HEK293T (cell line): ENCODE measurements at regions not wholly inside any gene's neighbourhood (a gene's known extent, or its start where the extent isn't known, plus 50 kb on each side); places are given as distances from the start of the nearest gene placed in this dataset.

Experiments
- BHLHE40 ChIP-seq: fragments of 450-650 bp; IDR thresholded peaks from 2 replicates; pipeline ENCODE4 v1.6.1; 2016; ENCODE audit warnings: mild to moderate bottlenecking, moderate library complexity, borderline replicate concordance
- CTBP1 ChIP-seq: fragments of 450-650 bp; IDR thresholded peaks from 2 replicates; pipeline ENCODE4 v1.6.1; 2016; ENCODE audit warnings: borderline replicate concordance
- ELF4 ChIP-seq: fragments of 450-650 bp; IDR thresholded peaks from 2 replicates; pipeline ENCODE4 v1.6.1; 2017; ENCODE audit warnings: antibody characterized with exemption
- FOXM1 ChIP-seq: fragments of 450-650 bp; IDR thresholded peaks from 2 replicates; pipeline ENCODE4 v1.6.1; 2017; ENCODE audit warnings: mild to moderate bottlenecking, borderline replicate concordance
- HDGF ChIP-seq: fragments of 450-650 bp; IDR thresholded peaks from 2 replicates; pipeline ENCODE4 v1.6.1; 2017; ENCODE audit warnings: antibody characterized with exemption, borderline replicate concordance
- L3MBTL2 ChIP-seq: fragments of 450-650 bp; conservative IDR thresholded peaks from 2 replicates; pipeline ENCODE4 v1.6.1; 2016; ENCODE audit warnings: mild to moderate bottlenecking
- NFRKB ChIP-seq: fragments of 450-650 bp; IDR thresholded peaks from 2 replicates; pipeline ENCODE4 v1.6.1; 2016; ENCODE audit warnings: mild to moderate bottlenecking, moderate library complexity
- SP1 ChIP-seq: fragments of 450-650 bp; IDR thresholded peaks from 2 replicates; pipeline ENCODE4 v1.6.1; 2017
- SUZ12 ChIP-seq: fragments of 450-650 bp; IDR thresholded peaks from 2 replicates; pipeline ENCODE4 v1.6.1; 2016; ENCODE audit warnings: mild to moderate bottlenecking

GRCh38 chr9:28824432-28824963 is 1251.2 kb upstream of the C9orf72 start:
- TF ChIP-seq HDGF = no peak
- TF ChIP-seq ELF4 = no peak
- TF ChIP-seq FOXM1 = no peak
- TF ChIP-seq BHLHE40 = no peak
- TF ChIP-seq SP1 = no peak
- no peak for TF ChIP-seq NFRKB
- TF ChIP-seq CTBP1 = no peak
- TF ChIP-seq SUZ12 = no peak
- no peak for TF ChIP-seq L3MBTL2
